H54 (cell line): ENCODE measurements at regions not wholly inside any gene's neighbourhood (a gene's known extent, or its start where the extent isn't known, plus 50 kb on each side); places are given as distances from the start of the nearest gene placed in this dataset.

Experiments
- DNase-seq: peaks from one replicate; pipeline ENCODE4 v3.0.0; 2011; ENCODE audit warnings: low spot score, mixed read lengths; ENCODE audit not compliant: insufficient read length
- FAIRE-seq: peaks from 3 replicates; lab custom pipeline; 2011; peaks lifted over from hg19 to GRCh38; lab: Jason Lieb, UNC
- POLR2A ChIP-seq: IDR thresholded peaks from 2 replicates; pipeline ENCODE4 v1.6.1; 2011; ENCODE audit warnings: low read depth, mild to moderate bottlenecking, low read length

GRCh38 chr21:41677671-41678015 is 89.2 kb downstream of the RIPK4 start:
- FAIRE-seq (no peak), DNase-seq (no peak)
- TF ChIP-seq POLR2A = no peak

GRCh38 chr21:41676198-41676597 is 90.7 kb downstream of the RIPK4 start:
- DNase-seq = no peak
- no peak for TF ChIP-seq POLR2A
- FAIRE-seq = no peak

- no peak for FAIRE-seq
- no peak for DNase-seq
- no peak for TF ChIP-seq POLR2A
Observed at GRCh38 chr21:41675574-41675973, 91.3 kb downstream of the RIPK4 start.

- no peak for DNase-seq
- no peak for FAIRE-seq
- no peak for TF ChIP-seq POLR2A
Observed at GRCh38 chr21:41674402-41674801, 92.5 kb downstream of the RIPK4 start.

GRCh38 chr21:41673596-41674335 is 93.1 kb downstream of the RIPK4 start:
- DNase-seq (no peak), FAIRE-seq (no peak)
- no peak for TF ChIP-seq POLR2A

GRCh38 chr21:41673071-41673470 is 93.8 kb downstream of the RIPK4 start:
- DNase-seq = no peak
- no peak for FAIRE-seq
- no peak for TF ChIP-seq POLR2A

- DNase-seq = no peak
- no peak for FAIRE-seq
- TF ChIP-seq POLR2A = no peak
Observed at GRCh38 chr21:41672543-41672915, 94.3 kb downstream of the RIPK4 start.

- no peak for DNase-seq
- TF ChIP-seq POLR2A = no peak
- FAIRE-seq = no peak
Observed at GRCh38 chr21:41671859-41672542, 94.9 kb downstream of the RIPK4 start.

- TF ChIP-seq POLR2A = no peak
- DNase-seq (no peak), FAIRE-seq (no peak)
Observed at GRCh38 chr21:41671212-41671762, 95.6 kb downstream of the RIPK4 start.

GRCh38 chr21:41670056-41670805 is 96.6 kb downstream of the RIPK4 start:
- FAIRE-seq (no peak), DNase-seq (no peak)
- TF ChIP-seq POLR2A = no peak

- no peak for DNase-seq
- FAIRE-seq = no peak
- TF ChIP-seq POLR2A = no peak
Observed at GRCh38 chr21:41669533-41669830, 97.4 kb downstream of the RIPK4 start.

GRCh38 chr21:41668686-41669532 is 97.9 kb downstream of the RIPK4 start:
- FAIRE-seq (no peak), DNase-seq (no peak)
- TF ChIP-seq POLR2A = no peak

- FAIRE-seq (no peak), DNase-seq (no peak)
- TF ChIP-seq POLR2A = no peak
Observed at GRCh38 chr21:41668051-41668541, 98.8 kb downstream of the RIPK4 start.
